ENCODE measurements at regions not wholly inside any gene's neighbourhood (a gene's known extent, or its start where the extent isn't known, plus 50 kb on each side); places are given as distances from the start of the nearest gene placed in this dataset.

DNA sequence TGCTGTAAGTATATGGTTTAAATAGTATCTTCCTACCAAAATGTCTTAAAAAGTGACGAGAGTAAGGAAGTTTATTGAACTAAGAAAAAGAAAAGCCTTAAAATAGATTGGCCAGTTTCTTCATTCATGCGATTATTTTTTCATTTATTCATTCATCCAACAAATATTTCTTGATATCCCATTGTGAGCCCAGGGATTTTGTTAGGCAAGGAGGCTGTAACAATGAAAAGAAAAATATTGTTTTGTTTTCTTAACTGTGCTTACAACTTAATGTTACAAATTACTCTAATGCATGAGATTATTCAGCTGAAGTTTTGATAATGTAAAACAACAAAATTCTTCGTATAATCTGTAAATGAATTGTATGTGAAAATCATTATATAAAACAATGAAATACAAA lies 882.0 kb downstream of the LTN1 start:
- Histone ChIP-seq H4K20me1 (replicated peaks; ENCODE audit: insufficient read depth) (no peaks in the 10 kb centered on the region), H3K79me2 (replicated peaks; ENCODE audit: insufficient read depth) (no peaks in the 10 kb centered on the region), H2AFZ (no peak overlapping the region), H3K4me2 (no peak overlapping the region), H3K4me3 (no peak overlapping the region), H3F3A (replicated peaks; ENCODE audit: low read depth) (no peaks in the 10 kb centered on the region), H3K9me2 (ENCODE audit: insufficient read depth) (no peaks in the 10 kb centered on the region), H3K27me3 (ENCODE audit: insufficient read depth) (no peaks in the 10 kb centered on the region), H3K4me1 (ENCODE audit: insufficient read depth) (no peaks in the 10 kb centered on the region), H3K27ac (ENCODE audit: low read depth) (no peak overlapping the region), H3K36me3 (ENCODE audit: insufficient read depth) (no peaks in the 10 kb centered on the region)
- no peaks in the 10 kb centered on the region for H3K27me3 Mint-ChIP-seq (ENCODE audit: insufficient read depth, low read depth, poor library complexity)
- DNase-seq (ENCODE audit: low spot score) (no peak), ATAC-seq (no peak)
- TF ChIP-seq ZNF114 (CRISPR knock-in tag; IDR thresholded peaks at IDR 0.05) (no peak), CREB1 (CRISPR knock-in tag; IDR thresholded peaks at IDR 0.05; ENCODE audit: low read depth) (no peak), ETS1 (IDR thresholded peaks at IDR 0.05) (no peak), JUNB (IDR thresholded peaks at IDR 0.05; ENCODE audit: unreplicated experiment) (no peak), POLR2AphosphoS5 (IDR thresholded peaks at IDR 0.05; ENCODE audit: low read depth) (no peak), STAT1 (IDR thresholded peaks at IDR 0.05; ENCODE audit: unreplicated experiment) (no peak), EZH2 (IDR thresholded peaks at IDR 0.05; ENCODE audit: low read depth, unreplicated experiment) (no peak), EZH2phosphoT487 (IDR thresholded peaks at IDR 0.05; ENCODE audit: unreplicated experiment) (no peak), NANOG (IDR thresholded peaks at IDR 0.05; ENCODE audit: borderline replicate concordance) (no peak)
- TF ChIP-seq, protein P1, sequence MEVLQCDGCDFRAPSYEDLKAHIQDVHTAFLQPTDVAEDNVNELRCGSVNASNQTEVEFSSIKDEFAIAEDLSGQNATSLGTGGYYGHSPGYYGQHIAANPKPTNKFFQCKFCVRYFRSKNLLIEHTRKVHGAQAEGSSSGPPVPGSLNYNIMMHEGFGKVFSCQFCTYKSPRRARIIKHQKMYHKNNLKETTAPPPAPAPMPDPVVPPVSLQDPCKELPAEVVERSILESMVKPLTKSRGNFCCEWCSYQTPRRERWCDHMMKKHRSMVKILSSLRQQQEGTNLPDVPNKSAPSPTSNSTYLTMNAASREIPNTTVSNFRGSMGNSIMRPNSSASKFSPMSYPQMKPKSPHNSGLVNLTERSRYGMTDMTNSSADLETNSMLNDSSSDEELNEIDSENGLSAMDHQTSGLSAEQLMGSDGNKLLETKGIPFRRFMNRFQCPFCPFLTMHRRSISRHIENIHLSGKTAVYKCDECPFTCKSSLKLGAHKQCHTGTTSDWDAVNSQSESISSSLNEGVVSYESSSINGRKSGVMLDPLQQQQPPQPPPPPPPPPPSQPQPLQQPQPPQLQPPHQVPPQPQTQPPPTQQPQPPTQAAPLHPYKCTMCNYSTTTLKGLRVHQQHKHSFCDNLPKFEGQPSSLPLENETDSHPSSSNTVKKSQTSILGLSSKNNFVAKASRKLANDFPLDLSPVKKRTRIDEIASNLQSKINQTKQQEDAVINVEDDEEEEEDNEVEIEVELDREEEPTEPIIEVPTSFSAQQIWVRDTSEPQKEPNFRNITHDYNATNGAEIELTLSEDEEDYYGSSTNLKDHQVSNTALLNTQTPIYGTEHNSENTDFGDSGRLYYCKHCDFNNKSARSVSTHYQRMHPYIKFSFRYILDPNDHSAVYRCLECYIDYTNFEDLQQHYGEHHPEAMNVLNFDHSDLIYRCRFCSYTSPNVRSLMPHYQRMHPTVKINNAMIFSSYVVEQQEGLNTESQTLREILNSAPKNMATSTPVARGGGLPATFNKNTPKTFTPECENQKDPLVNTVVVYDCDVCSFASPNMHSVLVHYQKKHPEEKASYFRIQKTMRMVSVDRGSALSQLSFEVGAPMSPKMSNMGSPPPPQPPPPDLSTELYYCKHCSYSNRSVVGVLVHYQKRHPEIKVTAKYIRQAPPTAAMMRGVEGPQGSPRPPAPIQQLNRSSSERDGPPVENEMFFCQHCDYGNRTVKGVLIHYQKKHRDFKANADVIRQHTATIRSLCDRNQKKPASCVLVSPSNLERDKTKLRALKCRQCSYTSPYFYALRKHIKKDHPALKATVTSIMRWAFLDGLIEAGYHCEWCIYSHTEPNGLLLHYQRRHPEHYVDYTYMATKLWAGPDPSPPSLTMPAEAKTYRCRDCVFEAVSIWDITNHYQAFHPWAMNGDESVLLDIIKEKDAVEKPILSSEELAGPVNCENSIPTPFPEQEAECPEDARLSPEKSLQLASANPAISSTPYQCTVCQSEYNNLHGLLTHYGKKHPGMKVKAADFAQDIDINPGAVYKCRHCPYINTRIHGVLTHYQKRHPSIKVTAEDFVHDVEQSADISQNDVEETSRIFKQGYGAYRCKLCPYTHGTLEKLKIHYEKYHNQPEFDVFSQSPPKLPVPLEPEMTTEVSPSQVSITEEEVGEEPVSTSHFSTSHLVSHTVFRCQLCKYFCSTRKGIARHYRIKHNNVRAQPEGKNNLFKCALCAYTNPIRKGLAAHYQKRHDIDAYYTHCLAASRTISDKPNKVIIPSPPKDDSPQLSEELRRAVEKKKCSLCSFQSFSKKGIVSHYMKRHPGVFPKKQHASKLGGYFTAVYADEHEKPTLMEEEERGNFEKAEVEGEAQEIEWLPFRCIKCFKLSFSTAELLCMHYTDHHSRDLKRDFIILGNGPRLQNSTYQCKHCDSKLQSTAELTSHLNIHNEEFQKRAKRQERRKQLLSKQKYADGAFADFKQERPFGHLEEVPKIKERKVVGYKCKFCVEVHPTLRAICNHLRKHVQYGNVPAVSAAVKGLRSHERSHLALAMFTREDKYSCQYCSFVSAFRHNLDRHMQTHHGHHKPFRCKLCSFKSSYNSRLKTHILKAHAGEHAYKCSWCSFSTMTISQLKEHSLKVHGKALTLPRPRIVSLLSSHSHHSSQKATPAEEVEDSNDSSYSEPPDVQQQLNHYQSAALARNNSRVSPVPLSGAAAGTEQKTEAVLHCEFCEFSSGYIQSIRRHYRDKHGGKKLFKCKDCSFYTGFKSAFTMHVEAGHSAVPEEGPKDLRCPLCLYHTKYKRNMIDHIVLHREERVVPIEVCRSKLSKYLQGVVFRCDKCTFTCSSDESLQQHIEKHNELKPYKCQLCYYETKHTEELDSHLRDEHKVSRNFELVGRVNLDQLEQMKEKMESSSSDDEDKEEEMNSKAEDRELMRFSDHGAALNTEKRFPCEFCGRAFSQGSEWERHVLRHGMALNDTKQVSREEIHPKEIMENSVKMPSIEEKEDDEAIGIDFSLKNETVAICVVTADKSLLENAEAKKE (CRISPR knock-in tag; IDR thresholded peaks at IDR 0.05) = no peak
- TF ChIP-seq, protein P2, sequence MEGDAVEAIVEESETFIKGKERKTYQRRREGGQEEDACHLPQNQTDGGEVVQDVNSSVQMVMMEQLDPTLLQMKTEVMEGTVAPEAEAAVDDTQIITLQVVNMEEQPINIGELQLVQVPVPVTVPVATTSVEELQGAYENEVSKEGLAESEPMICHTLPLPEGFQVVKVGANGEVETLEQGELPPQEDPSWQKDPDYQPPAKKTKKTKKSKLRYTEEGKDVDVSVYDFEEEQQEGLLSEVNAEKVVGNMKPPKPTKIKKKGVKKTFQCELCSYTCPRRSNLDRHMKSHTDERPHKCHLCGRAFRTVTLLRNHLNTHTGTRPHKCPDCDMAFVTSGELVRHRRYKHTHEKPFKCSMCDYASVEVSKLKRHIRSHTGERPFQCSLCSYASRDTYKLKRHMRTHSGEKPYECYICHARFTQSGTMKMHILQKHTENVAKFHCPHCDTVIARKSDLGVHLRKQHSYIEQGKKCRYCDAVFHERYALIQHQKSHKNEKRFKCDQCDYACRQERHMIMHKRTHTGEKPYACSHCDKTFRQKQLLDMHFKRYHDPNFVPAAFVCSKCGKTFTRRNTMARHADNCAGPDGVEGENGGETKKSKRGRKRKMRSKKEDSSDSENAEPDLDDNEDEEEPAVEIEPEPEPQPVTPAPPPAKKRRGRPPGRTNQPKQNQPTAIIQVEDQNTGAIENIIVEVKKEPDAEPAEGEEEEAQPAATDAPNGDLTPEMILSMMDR (conservative IDR thresholded peaks at IDR 0.05; ENCODE audit: low read depth in 2 of 2) = no peak
- TF ChIP-seq, protein P3, sequence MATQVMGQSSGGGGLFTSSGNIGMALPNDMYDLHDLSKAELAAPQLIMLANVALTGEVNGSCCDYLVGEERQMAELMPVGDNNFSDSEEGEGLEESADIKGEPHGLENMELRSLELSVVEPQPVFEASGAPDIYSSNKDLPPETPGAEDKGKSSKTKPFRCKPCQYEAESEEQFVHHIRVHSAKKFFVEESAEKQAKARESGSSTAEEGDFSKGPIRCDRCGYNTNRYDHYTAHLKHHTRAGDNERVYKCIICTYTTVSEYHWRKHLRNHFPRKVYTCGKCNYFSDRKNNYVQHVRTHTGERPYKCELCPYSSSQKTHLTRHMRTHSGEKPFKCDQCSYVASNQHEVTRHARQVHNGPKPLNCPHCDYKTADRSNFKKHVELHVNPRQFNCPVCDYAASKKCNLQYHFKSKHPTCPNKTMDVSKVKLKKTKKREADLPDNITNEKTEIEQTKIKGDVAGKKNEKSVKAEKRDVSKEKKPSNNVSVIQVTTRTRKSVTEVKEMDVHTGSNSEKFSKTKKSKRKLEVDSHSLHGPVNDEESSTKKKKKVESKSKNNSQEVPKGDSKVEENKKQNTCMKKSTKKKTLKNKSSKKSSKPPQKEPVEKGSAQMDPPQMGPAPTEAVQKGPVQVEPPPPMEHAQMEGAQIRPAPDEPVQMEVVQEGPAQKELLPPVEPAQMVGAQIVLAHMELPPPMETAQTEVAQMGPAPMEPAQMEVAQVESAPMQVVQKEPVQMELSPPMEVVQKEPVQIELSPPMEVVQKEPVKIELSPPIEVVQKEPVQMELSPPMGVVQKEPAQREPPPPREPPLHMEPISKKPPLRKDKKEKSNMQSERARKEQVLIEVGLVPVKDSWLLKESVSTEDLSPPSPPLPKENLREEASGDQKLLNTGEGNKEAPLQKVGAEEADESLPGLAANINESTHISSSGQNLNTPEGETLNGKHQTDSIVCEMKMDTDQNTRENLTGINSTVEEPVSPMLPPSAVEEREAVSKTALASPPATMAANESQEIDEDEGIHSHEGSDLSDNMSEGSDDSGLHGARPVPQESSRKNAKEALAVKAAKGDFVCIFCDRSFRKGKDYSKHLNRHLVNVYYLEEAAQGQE (IDR thresholded peaks at IDR 0.05; ENCODE audit: unreplicated experiment) = no peak
- no peak overlapping the region for H3K27ac Mint-ChIP-seq
- no peaks in the 10 kb centered on the region for H3K36me3 Mint-ChIP-seq (ENCODE audit: low read depth)
- H3K4me3 Mint-ChIP-seq = no peak overlapping the region
- no peaks in the 10 kb centered on the region for H3K4me1 Mint-ChIP-seq
- H3K9me3 Mint-ChIP-seq = no peaks in the 10 kb centered on the region

Data from GM23338 (cell line).